GM10266 (cell line): ENCODE measurements at regions not wholly inside any gene's neighbourhood (a gene's known extent, or its start where the extent isn't known, plus 50 kb on each side); places are given as distances from the start of the nearest gene placed in this dataset.

Experiments
- DNase-seq: peaks from one replicate; pipeline ENCODE4 v3.0.0; 2012; ENCODE audit errors: extremely low spot score
- CTCF ChIP-seq: IDR thresholded peaks from 2 replicates; pipeline ENCODE4 v1.5.1; 2012; ENCODE audit warnings: mild to moderate bottlenecking, low read depth; ENCODE audit not compliant: control insufficient read depth, insufficient read depth; ENCODE audit errors: missing control alignments

DNA sequence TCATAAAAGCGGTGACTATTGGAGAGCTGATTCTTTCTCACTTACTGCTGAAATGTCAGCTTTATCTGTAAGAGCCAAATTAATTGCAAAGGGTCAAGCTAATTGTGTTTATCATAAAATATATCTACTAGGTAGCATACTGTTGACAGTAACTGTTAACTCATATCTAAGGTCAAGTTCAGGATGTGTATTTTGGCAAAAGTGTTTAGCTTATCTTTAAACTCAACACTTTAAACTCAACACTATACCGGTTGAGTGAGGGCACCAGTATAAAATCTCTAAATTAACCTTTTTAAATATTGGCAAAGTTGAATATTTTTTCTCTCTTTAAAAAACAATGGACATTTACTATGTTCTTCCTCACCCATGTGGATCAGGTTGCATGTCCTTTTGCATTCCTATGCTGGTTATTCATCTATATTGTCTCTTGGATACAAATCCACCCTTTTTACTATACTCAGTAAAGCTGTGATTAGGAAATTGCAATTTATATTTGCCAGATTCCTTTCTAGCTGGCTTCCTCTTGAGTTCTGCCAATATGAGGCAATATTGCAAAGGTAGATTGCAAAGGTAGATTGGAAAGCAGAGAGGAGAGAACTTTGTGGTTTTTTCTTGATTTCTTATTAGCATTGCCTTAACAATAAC lies 344.6 kb upstream of the DCBLD2 start:
- no peak for TF ChIP-seq CTCF
- no peak for DNase-seq

DNA sequence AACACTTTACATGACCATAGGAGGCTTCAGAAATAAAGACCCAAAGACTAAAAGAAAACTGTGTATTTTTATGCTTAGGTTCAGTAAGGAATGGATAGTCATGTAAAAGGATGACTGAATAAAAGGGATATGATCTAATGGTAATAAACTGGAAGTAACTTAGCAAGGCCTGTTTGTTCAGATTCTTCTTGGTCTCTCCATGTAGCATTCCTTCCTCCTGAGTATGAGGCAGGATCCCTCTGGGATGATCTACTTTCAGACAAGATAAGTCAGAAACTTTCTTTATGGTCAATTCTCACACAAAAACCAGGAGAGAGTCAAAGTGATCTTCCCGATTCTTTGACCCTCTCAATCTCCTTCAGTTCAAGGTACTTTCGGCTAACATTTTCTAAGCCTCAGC lies 340.8 kb upstream of the DCBLD2 start:
- no peak for DNase-seq
- no peak for TF ChIP-seq CTCF

DNA sequence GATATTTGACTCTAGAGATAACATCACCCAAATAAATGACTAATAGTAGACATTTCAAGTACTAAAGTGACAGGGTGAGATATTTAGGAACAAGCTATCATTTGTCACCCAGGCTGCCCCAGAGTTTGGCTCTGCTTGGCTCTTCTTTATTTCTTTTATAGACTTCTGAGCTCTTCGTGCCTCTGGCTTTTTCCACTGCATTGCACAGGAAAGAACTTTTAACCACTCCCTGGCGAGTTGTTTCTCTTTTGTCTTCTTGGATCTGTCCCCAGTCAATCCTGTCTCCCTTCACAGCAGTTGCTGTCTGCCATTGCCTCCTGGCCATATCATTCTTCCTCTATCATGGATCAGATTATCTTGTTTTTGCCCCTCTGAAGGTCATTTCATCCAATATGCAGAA lies 339.2 kb upstream of the DCBLD2 start:
- TF ChIP-seq CTCF: no peak
- no peak for DNase-seq

DNA sequence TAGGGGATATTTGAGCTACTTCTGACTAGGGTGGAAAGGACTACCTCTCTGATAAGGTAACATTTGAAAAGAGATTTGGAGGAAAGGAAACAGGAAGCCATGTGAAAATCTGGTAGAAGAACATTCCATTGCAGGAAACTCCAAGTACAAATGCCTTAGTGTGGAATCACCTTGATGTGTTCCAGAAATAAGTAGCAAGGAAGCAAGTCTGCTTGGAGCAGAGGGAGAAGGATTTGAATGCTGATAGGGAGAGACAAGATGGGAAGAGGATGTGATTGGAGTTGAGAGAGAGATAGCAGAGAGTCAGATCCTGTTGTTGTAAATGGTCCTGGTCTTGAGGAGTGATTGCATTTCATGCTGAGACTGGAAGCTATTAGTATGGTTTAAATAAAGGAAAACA lies 335.1 kb upstream of the DCBLD2 start:
- no peak for DNase-seq
- no peak for TF ChIP-seq CTCF

- no peak for DNase-seq
Observed at GRCh38 chr3:99232696-99233095, 331.2 kb upstream of the DCBLD2 start.

DNA sequence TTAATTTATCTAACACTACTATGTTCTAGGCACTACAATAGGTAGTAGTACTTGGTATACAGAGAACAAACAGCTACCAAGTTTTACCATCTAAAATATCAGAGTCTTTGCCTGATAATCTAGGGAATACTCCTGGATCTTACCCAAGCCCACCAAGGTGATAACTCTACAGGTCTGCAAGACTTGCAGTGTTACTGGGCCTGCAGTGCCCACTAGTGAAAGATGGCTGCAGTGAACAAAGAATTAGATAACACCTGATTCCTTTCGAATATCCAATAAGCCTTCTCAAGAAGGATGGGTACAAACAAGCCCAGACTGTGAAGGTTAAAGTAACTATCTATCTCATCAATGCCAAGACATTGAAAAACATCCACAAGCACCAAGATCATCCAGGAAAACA lies 317.0 kb upstream of the DCBLD2 start:
- no peak for DNase-seq
- no peak for TF ChIP-seq CTCF

More at GRCh38 chr3:99232696-99233095, 331.2 kb upstream of the DCBLD2 start:
- no peak for TF ChIP-seq CTCF

DNA sequence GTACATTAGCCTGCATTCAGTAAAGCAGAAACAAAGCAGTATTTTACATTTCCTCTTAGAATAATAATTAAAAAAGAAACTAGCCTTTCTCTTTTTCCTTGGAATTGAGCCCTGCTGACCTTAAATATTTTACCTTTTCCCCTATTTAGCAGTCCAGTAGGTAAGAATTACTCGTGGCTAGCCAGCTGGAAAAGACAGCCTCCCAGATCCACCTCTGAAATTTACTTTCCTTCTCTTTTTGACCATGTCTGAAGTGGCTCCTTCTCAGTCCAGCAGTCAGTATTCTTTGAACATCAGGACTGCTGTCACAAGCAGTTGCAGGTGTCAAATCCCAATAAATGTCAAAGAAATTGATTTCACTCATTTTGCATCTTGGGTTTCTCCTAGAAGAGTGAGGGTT lies 311.5 kb upstream of the DCBLD2 start:
- TF ChIP-seq CTCF: no peak
- DNase-seq: no peak
